Kidney (tissue), 13 donors: ENCODE measurements at regions not wholly inside any gene's neighbourhood (a gene's known extent, or its start where the extent isn't known, plus 50 kb on each side); places are given as distances from the start of the nearest gene placed in this dataset.
A peak's percentile ranks its signal among the peaks of the same experiment; 100 is the strongest.

Experiments used
- DNase-seq, 5 donors: peaks; one replicate each; pipeline ENCODE4 v3.0.0-alpha.2; 2013 to 2020
- FAIRE-seq: peaks from 2 replicates; lab custom pipeline; 2012; peaks lifted over from hg19 to GRCh38; lab: Jason Lieb, UNC
- H3K27ac ChIP-seq, 2 donors: one replicate each; pipeline ENCODE4 v1.7.0; 2013; ENCODE audit warnings: low read depth in 2 of 2, low read length in 2 of 2, inconsistent platforms in 1 of 2
- H3K27me3 ChIP-seq: one replicate; pipeline ENCODE4 v1.7.1; 2013; ENCODE audit warnings: low read length, inconsistent platforms; ENCODE audit not compliant: control insufficient read depth, insufficient read depth
- H3K36me3 ChIP-seq, 3 donors: one replicate each; pipeline versions ENCODE4 v1.7.0 to v1.7.1; 2013; ENCODE audit warnings: low read length in 3 of 3, control low read depth in 1 of 3, inconsistent platforms in 1 of 3; ENCODE audit not compliant: insufficient read depth in 3 of 3, control insufficient read depth in 2 of 3
- H3K4me1 ChIP-seq, 3 donors: one replicate each; pipeline versions ENCODE4 v1.7.0 to v1.7.1; 2013; ENCODE audit warnings: low read length in 3 of 3, inconsistent platforms in 1 of 3, low read depth in 1 of 3; ENCODE audit not compliant: control insufficient read depth in 2 of 3, insufficient read depth in 2 of 3
- H3K4me3 ChIP-seq, 3 donors: one replicate each; pipeline versions ENCODE4 v1.7.0 to v1.8.1; 2013; ENCODE audit warnings: low read length in 3 of 3, control low read depth in 1 of 3, inconsistent platforms in 1 of 3
- H3K9ac ChIP-seq, 3 donors: one replicate each; pipeline versions ENCODE4 v1.7.0 to v1.7.1; 2013; ENCODE audit warnings: low read length in 3 of 3, control low read depth in 1 of 3, inconsistent platforms in 1 of 3
- H3K9me3 ChIP-seq, 3 donors: one replicate each; pipeline versions ENCODE4 v1.7.0 to v1.7.1; 2013; ENCODE audit warnings: low read length in 3 of 3, control low read depth in 1 of 3, inconsistent platforms in 1 of 3; ENCODE audit not compliant: control insufficient read depth in 2 of 3, insufficient read depth in 1 of 3
- CTCF ChIP-seq: IDR thresholded peaks from 3 replicates; pipeline ENCODE4 v1.5.1; 2012; ENCODE audit warnings: mild to moderate bottlenecking, moderate library complexity, borderline replicate concordance; ENCODE audit not compliant: insufficient read depth; ENCODE audit errors: extremely low read depth
- intact Hi-C: fragments of 100-400 bp; cut with DNase I; formaldehyde crosslinking; loops from one replicate; pipeline ENCODE4 v1.11.1; 2022
- donor health status: control.
- donor health status: control.
- donor health status: control.
- donor health status: control.
- donor health status: control.
- donor health status: DM: yes; HTN: yes; CAD: no.
- donor health status: Normal renal cell carcinoma (clear cell type).

- no peak overlapping the region for H3K4me3 ChIP-seq
- no peaks in the 10 kb centered on the region for H3K27me3 ChIP-seq
- FAIRE-seq (no peak), DNase-seq (peak in 3 of 5 donors; percentile 18 to 69 (median 49))
- intact Hi-C loops = no loop called here
- H3K27ac ChIP-seq = no peak overlapping the region
- H3K9ac ChIP-seq = no peak overlapping the region
- no peaks in the 10 kb centered on the region for H3K36me3 ChIP-seq
- peaks cover 0 to 7% (median 0%) of the 10 kb centered on the region in 3 donors for H3K9me3 ChIP-seq
- H3K4me1 ChIP-seq = peaks cover 0 to 3% (median 0%) of the 10 kb centered on the region in 3 donors
- no peak for TF ChIP-seq CTCF
Measured at GRCh38 chr21:28704746-28705145, 287.9 kb downstream of the LTN1 start.

- Histone ChIP-seq H3K27me3 (no peaks in the 10 kb centered on the region), H3K9ac (no peak overlapping the region), H3K36me3 (no peaks in the 10 kb centered on the region), H3K4me3 (no peak overlapping the region), H3K27ac (no peak overlapping the region), H3K9me3 (peaks cover 0 to 7% (median 0%) of the 10 kb centered on the region in 3 donors), H3K4me1 (peaks cover 0 to 3% (median 0%) of the 10 kb centered on the region in 3 donors)
- intact Hi-C loops = no loop called here
- TF ChIP-seq CTCF = no peak
- FAIRE-seq (no peak), DNase-seq (peak in 1 of 5 donors; percentile 27)
Measured at GRCh38 chr21:28703861-28704260, 288.8 kb downstream of the LTN1 start.

GRCh38 chr21:28699596-28700259, 292.9 kb downstream of the LTN1 start:
- intact Hi-C loops = no loop called here
- DNase-seq (peak in 3 of 5 donors; percentile 14 to 75 (median 61)), FAIRE-seq (no peak)
- TF ChIP-seq CTCF = no peak
- Histone ChIP-seq H3K27me3 (no peaks in the 10 kb centered on the region), H3K36me3 (no peaks in the 10 kb centered on the region), H3K4me3 (no peak overlapping the region), H3K9ac (no peak overlapping the region), H3K27ac (no peak overlapping the region), H3K4me1 (peaks cover 0 to 3% (median 3%) of the 10 kb centered on the region in 3 donors), H3K9me3 (peaks cover 0 to 7% (median 0%) of the 10 kb centered on the region in 3 donors)
